ENCODE measurements at regions not wholly inside any gene's neighbourhood (a gene's known extent, or its start where the extent isn't known, plus 50 kb on each side); places are given as distances from the start of the nearest gene placed in this dataset.
"Not testable (repeated sequence)": the region's sequence is repeated elsewhere in the genome, so short reads cannot be mapped to it uniquely, and the experiment has no call there.

GRCh38 chr14:57127809-57128208 is 140.9 kb downstream of the EXOC5 start:
- TF ChIP-seq CTCF, POLR2A, POLR2AphosphoS5, EP300 (IDR thresholded peaks at IDR 0.05): not testable (repeated sequence)

Measured in suprapubic skin (tissue), 4 donors.